Natural killer cell (primary cell): ENCODE measurements at regions not wholly inside any gene's neighbourhood (a gene's known extent, or its start where the extent isn't known, plus 50 kb on each side); places are given as distances from the start of the nearest gene placed in this dataset.
A peak's percentile ranks its signal among the peaks of the same experiment; 100 is the strongest.

Experiments used
- ATAC-seq, 3 donors: fragments of 150-1000 bp in 2 of 3; fragments of 200-7000 bp in 1 of 3; cut with Tn5 transposase; 1 replicate in 1 of 3; 2 replicates in 2 of 3; pipeline ENCODE4 v1.10.0; 2021; ENCODE audit warnings: mild to moderate bottlenecking in 2 of 3, moderate library complexity in 2 of 3
- DNase-seq, 2 donors: peaks; one replicate each; pipeline versions ENCODE4 v3.0.0 to v3.0.0-alpha.2; 2013 to 2021; ENCODE audit warnings: mixed read lengths in 1 of 2
- H3K27ac ChIP-seq: one replicate; pipeline ENCODE4 v1.5.1; 2013; ENCODE audit warnings: mild to moderate bottlenecking, low read length
- H3K27me3 ChIP-seq: one replicate; pipeline ENCODE4 v1.6.1; 2013; ENCODE audit warnings: low read length; ENCODE audit not compliant: control insufficient read depth, insufficient read depth
- H3K36me3 ChIP-seq: one replicate; pipeline ENCODE4 v1.6.1; 2013; ENCODE audit warnings: low read length; ENCODE audit not compliant: control insufficient read depth, insufficient read depth
- H3K4me1 ChIP-seq: one replicate; pipeline ENCODE4 v1.6.1; 2013; ENCODE audit warnings: low read length; ENCODE audit not compliant: control insufficient read depth, insufficient read depth
- H3K4me3 ChIP-seq: one replicate; pipeline ENCODE4 v1.5.1; 2013; ENCODE audit warnings: low read length
- H3K9me3 ChIP-seq: one replicate; pipeline ENCODE4 v1.6.1; 2013; ENCODE audit warnings: low read length; ENCODE audit not compliant: control insufficient read depth, insufficient read depth
- H3K27ac Mint-ChIP-seq, 2 donors: one replicate each; pipeline ENCODE4 v1.8.0; 2022; ENCODE audit warnings: mild to moderate bottlenecking in 2 of 2, mixed read lengths in 2 of 2, moderate library complexity in 1 of 2
- H3K27me3 Mint-ChIP-seq, 2 donors: one replicate each; pipeline ENCODE4 v1.8.0; 2022; ENCODE audit warnings: low read depth in 2 of 2, mixed read lengths in 2 of 2
- H3K36me3 Mint-ChIP-seq: one replicate; pipeline ENCODE4 v1.8.0; 2022; ENCODE audit warnings: mixed read lengths
- H3K4me1 Mint-ChIP-seq, 2 donors: one replicate each; pipeline ENCODE4 v1.8.0; 2022; ENCODE audit warnings: mixed read lengths in 2 of 2
- H3K4me3 Mint-ChIP-seq: one replicate; pipeline ENCODE4 v1.8.0; 2022; ENCODE audit warnings: mild to moderate bottlenecking, moderate library complexity, mixed read lengths
- H3K9me3 Mint-ChIP-seq, 2 donors: one replicate each; pipeline ENCODE4 v1.8.0; 2022; ENCODE audit warnings: mixed read lengths in 2 of 2
- WGBS: methylation state at CpG from one replicate; pipeline ENCODE4 v1.1.7; 2013; ENCODE audit warnings: missing lambda C conversion rate; ENCODE audit not compliant: insufficient coverage; 5-methylcytosine and 5-hydroxymethylcytosine counted together
- intact Hi-C: fragments of 100-400 bp; cut with micrococcal nuclease; formaldehyde crosslinking; loops from one replicate; pipeline ENCODE4 v1.14.2; 2022
- TF ChIP-seq, protein P1 (sequence below): fragments of 200-600 bp; IDR thresholded peaks from one replicate; pipeline ENCODE4 v1.8.0; 2022; ENCODE audit warnings: antibody characterized with exemption

- 93% methylated on average over 3 of the region's 3 CpGs for WGBS
Observed at GRCh38 chr15:96064351-96064756, 266.1 kb upstream of the NR2F2 start.

GRCh38 chr15:96066126-96066525 lies 264.4 kb upstream of the NR2F2 start:
- no peaks in the 10 kb centered on the region for H3K36me3 ChIP-seq
- H3K27me3 ChIP-seq: peaks cover 2% of the 10 kb centered on the region
- Mint-ChIP-seq H3K36me3 (no peaks in the 10 kb centered on the region), H3K4me1 (no peaks in the 10 kb centered on the region), H3K4me3 (no peak overlapping the region), H3K9me3 (no peaks in the 10 kb centered on the region), H3K27me3 (peaks cover 18 to 43% of the 10 kb centered on the region in 2 donors), H3K27ac (no peak overlapping the region)
- no peak overlapping the region for H3K27ac ChIP-seq
- H3K4me1 ChIP-seq: no peaks in the 10 kb centered on the region
- intact Hi-C loops: no loop called here
- DNase-seq (no peak), ATAC-seq (no peak)
- no peaks in the 10 kb centered on the region for H3K9me3 ChIP-seq
- TF ChIP-seq, protein P1, sequence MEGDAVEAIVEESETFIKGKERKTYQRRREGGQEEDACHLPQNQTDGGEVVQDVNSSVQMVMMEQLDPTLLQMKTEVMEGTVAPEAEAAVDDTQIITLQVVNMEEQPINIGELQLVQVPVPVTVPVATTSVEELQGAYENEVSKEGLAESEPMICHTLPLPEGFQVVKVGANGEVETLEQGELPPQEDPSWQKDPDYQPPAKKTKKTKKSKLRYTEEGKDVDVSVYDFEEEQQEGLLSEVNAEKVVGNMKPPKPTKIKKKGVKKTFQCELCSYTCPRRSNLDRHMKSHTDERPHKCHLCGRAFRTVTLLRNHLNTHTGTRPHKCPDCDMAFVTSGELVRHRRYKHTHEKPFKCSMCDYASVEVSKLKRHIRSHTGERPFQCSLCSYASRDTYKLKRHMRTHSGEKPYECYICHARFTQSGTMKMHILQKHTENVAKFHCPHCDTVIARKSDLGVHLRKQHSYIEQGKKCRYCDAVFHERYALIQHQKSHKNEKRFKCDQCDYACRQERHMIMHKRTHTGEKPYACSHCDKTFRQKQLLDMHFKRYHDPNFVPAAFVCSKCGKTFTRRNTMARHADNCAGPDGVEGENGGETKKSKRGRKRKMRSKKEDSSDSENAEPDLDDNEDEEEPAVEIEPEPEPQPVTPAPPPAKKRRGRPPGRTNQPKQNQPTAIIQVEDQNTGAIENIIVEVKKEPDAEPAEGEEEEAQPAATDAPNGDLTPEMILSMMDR: no peak
- WGBS: 87% methylated on average over 4 of the region's 4 CpGs
- no peak overlapping the region for H3K4me3 ChIP-seq

More at GRCh38 chr15:96064351-96064756, 266.1 kb upstream of the NR2F2 start:
- peaks cover 2% of the 10 kb centered on the region for H3K27me3 ChIP-seq
- no peak overlapping the region for H3K27ac Mint-ChIP-seq
- TF ChIP-seq, protein P1: no peak
- no peaks in the 10 kb centered on the region for H3K36me3 ChIP-seq
- H3K4me1 ChIP-seq: no peaks in the 10 kb centered on the region
- H3K4me3 ChIP-seq: no peak overlapping the region
- no peak overlapping the region for H3K27ac ChIP-seq
- H3K27me3 Mint-ChIP-seq: peaks cover 25 to 51% of the 10 kb centered on the region in 2 donors
- ATAC-seq (no peak), DNase-seq (no peak)
- no peaks in the 10 kb centered on the region for H3K9me3 Mint-ChIP-seq
- intact Hi-C loops: no loop called here
- no peaks in the 10 kb centered on the region for H3K4me1 Mint-ChIP-seq
- H3K4me3 Mint-ChIP-seq: no peak overlapping the region
- no peaks in the 10 kb centered on the region for H3K36me3 Mint-ChIP-seq
- no peaks in the 10 kb centered on the region for H3K9me3 ChIP-seq

DNA sequence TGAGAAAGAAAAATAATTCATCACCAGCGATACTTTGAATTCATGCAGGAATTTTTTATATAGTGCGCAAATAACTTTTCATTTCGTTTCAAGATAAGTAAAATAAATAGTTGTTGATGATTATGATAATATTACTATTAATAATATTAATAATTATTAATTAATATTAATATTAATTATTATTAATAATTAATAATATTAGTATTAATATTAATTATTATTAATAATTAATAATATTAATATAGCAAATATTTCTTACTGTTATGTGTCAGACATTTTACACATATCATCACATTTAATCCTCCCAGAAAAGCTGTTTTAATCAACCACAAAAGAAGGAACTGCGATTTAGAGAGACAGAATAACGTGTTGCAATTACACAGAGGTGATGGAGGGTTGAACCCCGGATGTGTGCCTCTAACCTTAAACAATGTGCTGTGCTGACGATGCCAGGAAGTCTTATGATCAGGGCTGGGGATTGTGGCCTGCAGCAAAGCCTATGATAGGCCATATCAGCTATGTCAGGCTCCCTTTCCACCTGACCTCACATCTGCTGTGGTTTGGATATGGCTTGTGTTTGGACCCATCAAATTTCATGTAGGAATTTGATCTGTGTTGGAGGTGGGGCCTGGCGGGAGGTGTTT lies 263.5 kb upstream of the NR2F2 start:
- WGBS: 65% methylated on average over 5 of the region's 8 CpGs
- no peaks in the 10 kb centered on the region for H3K4me1 ChIP-seq
- peak in 1 of 3 donors; percentile 40 for ATAC-seq
- no peaks in the 10 kb centered on the region for H3K36me3 Mint-ChIP-seq
- H3K27ac Mint-ChIP-seq: no peak overlapping the region
- H3K4me3 ChIP-seq: no peak overlapping the region
- intact Hi-C loops: no loop called here
- DNase-seq: no peak
- peaks cover 15 to 42% of the 10 kb centered on the region in 2 donors for H3K27me3 Mint-ChIP-seq
- H3K9me3 ChIP-seq: no peaks in the 10 kb centered on the region
- no peak overlapping the region for H3K27ac ChIP-seq
- no peaks in the 10 kb centered on the region for H3K4me1 Mint-ChIP-seq
- H3K27me3 ChIP-seq: peaks cover under 1% of the 10 kb centered on the region
- H3K36me3 ChIP-seq: no peaks in the 10 kb centered on the region
- TF ChIP-seq, protein P1: no peak
- no peaks in the 10 kb centered on the region for H3K9me3 Mint-ChIP-seq
- no peak overlapping the region for H3K4me3 Mint-ChIP-seq

DNA sequence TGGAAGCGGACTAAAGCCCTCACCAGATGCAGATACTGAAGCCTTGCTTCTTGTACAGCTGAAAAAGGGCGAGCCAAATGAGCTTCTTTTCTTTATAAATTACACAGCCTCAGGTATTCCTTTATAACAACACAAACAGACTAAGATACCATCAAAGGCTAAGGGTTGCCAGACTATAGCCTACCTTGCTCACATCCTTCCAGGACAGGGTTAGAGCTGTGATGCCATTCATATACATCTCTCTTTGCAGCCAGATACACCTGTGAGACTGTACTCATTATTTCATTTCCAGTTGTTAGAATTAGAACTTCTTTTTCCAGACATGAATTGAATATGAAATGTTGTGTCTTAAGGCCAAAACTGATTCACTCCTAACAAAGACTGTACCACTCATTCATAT lies 262.8 kb upstream of the NR2F2 start:
- no peaks in the 10 kb centered on the region for H3K9me3 ChIP-seq
- H3K4me3 ChIP-seq: no peak overlapping the region
- H3K36me3 Mint-ChIP-seq: no peaks in the 10 kb centered on the region
- H3K27ac Mint-ChIP-seq: no peak overlapping the region
- H3K27ac ChIP-seq: no peak overlapping the region
- no peaks in the 10 kb centered on the region for H3K27me3 ChIP-seq
- TF ChIP-seq, protein P1: no peak
- intact Hi-C loops: no loop called here
- H3K27me3 Mint-ChIP-seq: peaks cover 19 to 49% of the 10 kb centered on the region in 2 donors
- H3K4me1 Mint-ChIP-seq: no peaks in the 10 kb centered on the region
- ATAC-seq: no peak
- WGBS: 98% methylated on average over 2 of the region's 2 CpGs
- DNase-seq: no peak
- H3K36me3 ChIP-seq: no peaks in the 10 kb centered on the region
- H3K4me3 Mint-ChIP-seq: no peak overlapping the region
- H3K9me3 Mint-ChIP-seq: no peaks in the 10 kb centered on the region
- H3K4me1 ChIP-seq: no peaks in the 10 kb centered on the region
